SK-N-SH treated with all-trans-retinoic acid at 6 μM for 48 hours (cell line): ENCODE measurements at regions not wholly inside any gene's neighbourhood (a gene's known extent, or its start where the extent isn't known, plus 50 kb on each side); places are given as distances from the start of the nearest gene placed in this dataset.

Source experiments
- ATAC-seq: fragments of 200-7000 bp; cut with Tn5 transposase; 3 replicates; pipeline ENCODE4 v1.9.1; 2020; ENCODE audit warnings: mild to moderate bottlenecking, moderate library complexity
- ARNTL ChIP-seq: fragments of 450-650 bp; formaldehyde crosslinking; IDR thresholded peaks from 2 replicates; pipeline ENCODE4 v1.5.0; 2020; ENCODE audit warnings: low read depth, mild to moderate bottlenecking, moderate library complexity, borderline replicate concordance
- BACH2 ChIP-seq: fragments of 250-450 bp; sonication (Bioruptor Pico); IDR thresholded peaks from 2 replicates; pipeline ENCODE4 v1.9.0; 2021; ENCODE audit warnings: mild to moderate bottlenecking, borderline replicate concordance
- CSDC2 ChIP-seq: fragments of 250-450 bp; sonication (Bioruptor Pico); IDR thresholded peaks from 2 replicates; pipeline ENCODE4 v1.5.0; 2020; ENCODE audit warnings: mild to moderate bottlenecking, moderate library complexity
- ESRRG ChIP-seq: fragments of 250-450 bp; sonication (Bioruptor Pico); IDR thresholded peaks from 2 replicates; pipeline ENCODE4 v1.6.1; 2021; ENCODE audit warnings: mild to moderate bottlenecking
- GLIS3 ChIP-seq: fragments of 250-450 bp; sonication (Bioruptor Pico); IDR thresholded peaks from 2 replicates; pipeline ENCODE4 v1.5.0; 2020; ENCODE audit warnings: mild to moderate bottlenecking, moderate library complexity
- ISL1 ChIP-seq: fragments of 250-450 bp; sonication (Bioruptor Pico); IDR thresholded peaks from 2 replicates; pipeline ENCODE4 v2.1.2; 2022; ENCODE audit warnings: mild to moderate bottlenecking, moderate library complexity
- PPARA ChIP-seq: fragments of 250-450 bp; sonication (Bioruptor Pico); IDR thresholded peaks from 2 replicates; pipeline ENCODE4 v1.5.0; 2020; ENCODE audit warnings: mild to moderate bottlenecking, borderline replicate concordance
- RARB ChIP-seq: fragments of 250-450 bp; sonication (Bioruptor Pico); IDR thresholded peaks from 2 replicates; pipeline ENCODE4 v1.8.0; 2021; ENCODE audit warnings: mild to moderate bottlenecking, moderate library complexity
- SNAI2 ChIP-seq: fragments of 250-450 bp; sonication (Bioruptor Pico); IDR thresholded peaks from 2 replicates; pipeline ENCODE4 v1.5.0; 2020; ENCODE audit warnings: mild to moderate bottlenecking, moderate library complexity
- TCF4 ChIP-seq: fragments of 250-450 bp; sonication (Bioruptor Pico); IDR thresholded peaks from 2 replicates; pipeline ENCODE4 v1.8.0; 2021; ENCODE audit warnings: mild to moderate bottlenecking, moderate library complexity, borderline replicate concordance
- TOX ChIP-seq: fragments of 250-450 bp; sonication (Bioruptor Pico); IDR thresholded peaks from 2 replicates; pipeline ENCODE4 v1.8.0; 2021; ENCODE audit warnings: mild to moderate bottlenecking, moderate library complexity, borderline replicate concordance
- ZC3H10 ChIP-seq: fragments of 250-450 bp; sonication (Bioruptor Pico); IDR thresholded peaks from 2 replicates; pipeline ENCODE4 v1.5.1; 2021; ENCODE audit warnings: mild to moderate bottlenecking, moderate library complexity
- ZFP3 ChIP-seq: fragments of 250-450 bp; sonication (Bioruptor Pico); IDR thresholded peaks from 2 replicates; pipeline ENCODE4 v1.5.0; 2020; ENCODE audit warnings: mild to moderate bottlenecking, moderate library complexity
- ZFP30 ChIP-seq: fragments of 450-650 bp; formaldehyde crosslinking; IDR thresholded peaks from 2 replicates; pipeline ENCODE4 v1.5.0; 2022; ENCODE audit warnings: mild to moderate bottlenecking, moderate library complexity
- ZNF565 ChIP-seq: fragments of 450-650 bp; formaldehyde crosslinking; conservative IDR thresholded peaks from 2 replicates; pipeline ENCODE4 v1.5.0; 2020; ENCODE audit warnings: low read depth, mild to moderate bottlenecking, moderate library complexity
- ZNF70 ChIP-seq: fragments of 450-650 bp; formaldehyde crosslinking; IDR thresholded peaks from 2 replicates; pipeline ENCODE4 v1.5.0; 2020; ENCODE audit warnings: mild to moderate bottlenecking, moderate library complexity
- ZNF8 ChIP-seq: fragments of 450-650 bp; formaldehyde crosslinking; IDR thresholded peaks from 2 replicates; pipeline ENCODE4 v1.5.0; 2020; ENCODE audit warnings: mild to moderate bottlenecking, moderate library complexity
- TF ChIP-seq, protein P1 (sequence below): fragments of 250-450 bp; sonication (Bioruptor Pico); IDR thresholded peaks from 2 replicates; pipeline ENCODE4 v1.5.1; 2021; ENCODE audit warnings: mild to moderate bottlenecking, moderate library complexity
- TF ChIP-seq, protein P2 (sequence below): fragments of 250-450 bp; sonication (Bioruptor Pico); IDR thresholded peaks from 2 replicates; pipeline ENCODE4 v1.5.0; 2020; ENCODE audit warnings: mild to moderate bottlenecking, moderate library complexity
- TF ChIP-seq, protein P3 (sequence below): fragments of 250-450 bp; sonication (Bioruptor Pico); IDR thresholded peaks from 2 replicates; pipeline ENCODE4 v1.5.1; 2020; ENCODE audit warnings: low read depth, mild to moderate bottlenecking, moderate library complexity
- TF ChIP-seq, protein P4 (sequence below): fragments of 250-450 bp; sonication (Bioruptor Pico); IDR thresholded peaks from 2 replicates; pipeline ENCODE4 v1.8.0; 2021; ENCODE audit warnings: low read depth, mild to moderate bottlenecking, moderate library complexity, borderline replicate concordance
- TF ChIP-seq, protein P5 (sequence below): fragments of 250-450 bp; sonication (Bioruptor Pico); IDR thresholded peaks from 2 replicates; pipeline ENCODE4 v1.8.0; 2020; ENCODE audit warnings: mild to moderate bottlenecking, moderate library complexity, borderline replicate concordance

DNA sequence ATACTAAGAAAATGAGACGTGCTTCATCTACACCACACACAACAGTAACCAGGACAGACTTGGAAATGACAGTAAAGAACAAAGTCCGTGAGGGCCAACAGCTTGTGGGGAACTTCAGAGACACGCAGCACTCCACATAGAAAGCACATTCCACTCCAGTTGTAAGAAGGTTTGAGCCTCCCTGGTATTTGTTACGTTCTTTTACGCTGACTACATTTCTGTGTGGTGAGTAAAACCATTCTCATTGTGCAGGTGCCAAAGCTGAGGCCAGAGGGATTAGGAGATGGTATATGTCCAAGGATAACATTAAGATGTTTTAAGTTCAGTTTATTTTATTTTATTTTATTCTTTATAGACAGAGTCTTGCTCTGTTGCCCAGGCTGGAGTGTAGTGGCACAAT, 1189.9 kb downstream of the UQCRFS1 start:
- TF ChIP-seq, protein P1, sequence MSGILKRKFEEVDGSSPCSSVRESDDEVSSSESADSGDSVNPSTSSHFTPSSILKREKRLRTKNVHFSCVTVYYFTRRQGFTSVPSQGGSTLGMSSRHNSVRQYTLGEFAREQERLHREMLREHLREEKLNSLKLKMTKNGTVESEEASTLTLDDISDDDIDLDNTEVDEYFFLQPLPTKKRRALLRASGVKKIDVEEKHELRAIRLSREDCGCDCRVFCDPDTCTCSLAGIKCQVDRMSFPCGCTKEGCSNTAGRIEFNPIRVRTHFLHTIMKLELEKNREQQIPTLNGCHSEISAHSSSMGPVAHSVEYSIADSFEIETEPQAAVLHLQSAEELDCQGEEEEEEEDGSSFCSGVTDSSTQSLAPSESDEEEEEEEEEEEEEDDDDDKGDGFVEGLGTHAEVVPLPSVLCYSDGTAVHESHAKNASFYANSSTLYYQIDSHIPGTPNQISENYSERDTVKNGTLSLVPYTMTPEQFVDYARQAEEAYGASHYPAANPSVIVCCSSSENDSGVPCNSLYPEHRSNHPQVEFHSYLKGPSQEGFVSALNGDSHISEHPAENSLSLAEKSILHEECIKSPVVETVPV (CRISPR knock-in tag), result no peak
- TF ChIP-seq TCF4 (CRISPR knock-in tag), result no peak
- no peak for TF ChIP-seq BACH2 (CRISPR knock-in tag)
- no peak for TF ChIP-seq ARNTL (CRISPR knock-in tag)
- TF ChIP-seq, protein P2, sequence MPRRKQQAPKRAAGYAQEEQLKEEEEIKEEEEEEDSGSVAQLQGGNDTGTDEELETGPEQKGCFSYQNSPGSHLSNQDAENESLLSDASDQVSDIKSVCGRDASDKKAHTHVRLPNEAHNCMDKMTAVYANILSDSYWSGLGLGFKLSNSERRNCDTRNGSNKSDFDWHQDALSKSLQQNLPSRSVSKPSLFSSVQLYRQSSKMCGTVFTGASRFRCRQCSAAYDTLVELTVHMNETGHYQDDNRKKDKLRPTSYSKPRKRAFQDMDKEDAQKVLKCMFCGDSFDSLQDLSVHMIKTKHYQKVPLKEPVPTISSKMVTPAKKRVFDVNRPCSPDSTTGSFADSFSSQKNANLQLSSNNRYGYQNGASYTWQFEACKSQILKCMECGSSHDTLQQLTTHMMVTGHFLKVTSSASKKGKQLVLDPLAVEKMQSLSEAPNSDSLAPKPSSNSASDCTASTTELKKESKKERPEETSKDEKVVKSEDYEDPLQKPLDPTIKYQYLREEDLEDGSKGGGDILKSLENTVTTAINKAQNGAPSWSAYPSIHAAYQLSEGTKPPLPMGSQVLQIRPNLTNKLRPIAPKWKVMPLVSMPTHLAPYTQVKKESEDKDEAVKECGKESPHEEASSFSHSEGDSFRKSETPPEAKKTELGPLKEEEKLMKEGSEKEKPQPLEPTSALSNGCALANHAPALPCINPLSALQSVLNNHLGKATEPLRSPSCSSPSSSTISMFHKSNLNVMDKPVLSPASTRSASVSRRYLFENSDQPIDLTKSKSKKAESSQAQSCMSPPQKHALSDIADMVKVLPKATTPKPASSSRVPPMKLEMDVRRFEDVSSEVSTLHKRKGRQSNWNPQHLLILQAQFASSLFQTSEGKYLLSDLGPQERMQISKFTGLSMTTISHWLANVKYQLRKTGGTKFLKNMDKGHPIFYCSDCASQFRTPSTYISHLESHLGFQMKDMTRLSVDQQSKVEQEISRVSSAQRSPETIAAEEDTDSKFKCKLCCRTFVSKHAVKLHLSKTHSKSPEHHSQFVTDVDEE (CRISPR knock-in tag), result no peak
- TF ChIP-seq, protein P3, sequence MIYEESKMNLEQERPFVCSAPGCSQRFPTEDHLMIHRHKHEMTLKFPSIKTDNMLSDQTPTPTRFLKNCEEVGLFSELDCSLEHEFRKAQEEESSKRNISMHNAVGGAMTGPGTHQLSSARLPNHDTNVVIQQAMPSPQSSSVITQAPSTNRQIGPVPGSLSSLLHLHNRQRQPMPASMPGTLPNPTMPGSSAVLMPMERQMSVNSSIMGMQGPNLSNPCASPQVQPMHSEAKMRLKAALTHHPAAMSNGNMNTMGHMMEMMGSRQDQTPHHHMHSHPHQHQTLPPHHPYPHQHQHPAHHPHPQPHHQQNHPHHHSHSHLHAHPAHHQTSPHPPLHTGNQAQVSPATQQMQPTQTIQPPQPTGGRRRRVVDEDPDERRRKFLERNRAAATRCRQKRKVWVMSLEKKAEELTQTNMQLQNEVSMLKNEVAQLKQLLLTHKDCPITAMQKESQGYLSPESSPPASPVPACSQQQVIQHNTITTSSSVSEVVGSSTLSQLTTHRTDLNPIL (CRISPR knock-in tag), result no peak
- TF ChIP-seq SNAI2 (CRISPR knock-in tag), result no peak
- TF ChIP-seq GLIS3 (CRISPR knock-in tag), result no peak
- TF ChIP-seq ZNF565, result no peak
- TF ChIP-seq, protein P4, sequence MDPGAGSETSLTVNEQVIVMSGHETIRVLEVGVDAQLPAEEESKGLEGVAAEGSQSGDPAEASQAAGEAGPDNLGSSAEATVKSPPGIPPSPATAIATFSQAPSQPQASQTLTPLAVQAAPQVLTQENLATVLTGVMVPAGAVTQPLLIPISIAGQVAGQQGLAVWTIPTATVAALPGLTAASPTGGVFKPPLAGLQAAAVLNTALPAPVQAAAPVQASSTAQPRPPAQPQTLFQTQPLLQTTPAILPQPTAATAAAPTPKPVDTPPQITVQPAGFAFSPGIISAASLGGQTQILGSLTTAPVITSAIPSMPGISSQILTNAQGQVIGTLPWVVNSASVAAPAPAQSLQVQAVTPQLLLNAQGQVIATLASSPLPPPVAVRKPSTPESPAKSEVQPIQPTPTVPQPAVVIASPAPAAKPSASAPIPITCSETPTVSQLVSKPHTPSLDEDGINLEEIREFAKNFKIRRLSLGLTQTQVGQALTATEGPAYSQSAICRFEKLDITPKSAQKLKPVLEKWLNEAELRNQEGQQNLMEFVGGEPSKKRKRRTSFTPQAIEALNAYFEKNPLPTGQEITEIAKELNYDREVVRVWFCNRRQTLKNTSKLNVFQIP (CRISPR knock-in tag), result no peak
- no peak for TF ChIP-seq ESRRG (CRISPR knock-in tag)
- TF ChIP-seq ZC3H10 (CRISPR knock-in tag), result no peak
- TF ChIP-seq, protein P5, sequence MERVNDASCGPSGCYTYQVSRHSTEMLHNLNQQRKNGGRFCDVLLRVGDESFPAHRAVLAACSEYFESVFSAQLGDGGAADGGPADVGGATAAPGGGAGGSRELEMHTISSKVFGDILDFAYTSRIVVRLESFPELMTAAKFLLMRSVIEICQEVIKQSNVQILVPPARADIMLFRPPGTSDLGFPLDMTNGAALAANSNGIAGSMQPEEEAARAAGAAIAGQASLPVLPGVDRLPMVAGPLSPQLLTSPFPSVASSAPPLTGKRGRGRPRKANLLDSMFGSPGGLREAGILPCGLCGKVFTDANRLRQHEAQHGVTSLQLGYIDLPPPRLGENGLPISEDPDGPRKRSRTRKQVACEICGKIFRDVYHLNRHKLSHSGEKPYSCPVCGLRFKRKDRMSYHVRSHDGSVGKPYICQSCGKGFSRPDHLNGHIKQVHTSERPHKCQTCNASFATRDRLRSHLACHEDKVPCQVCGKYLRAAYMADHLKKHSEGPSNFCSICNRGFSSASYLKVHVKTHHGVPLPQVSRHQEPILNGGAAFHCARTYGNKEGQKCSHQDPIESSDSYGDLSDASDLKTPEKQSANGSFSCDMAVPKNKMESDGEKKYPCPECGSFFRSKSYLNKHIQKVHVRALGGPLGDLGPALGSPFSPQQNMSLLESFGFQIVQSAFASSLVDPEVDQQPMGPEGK (CRISPR knock-in tag), result no peak
- TF ChIP-seq ZNF70, result no peak
- no peak for TF ChIP-seq ZFP30 (CRISPR knock-in tag)
- TF ChIP-seq ISL1 (CRISPR knock-in tag), result no peak
- ATAC-seq, result no peak

DNA sequence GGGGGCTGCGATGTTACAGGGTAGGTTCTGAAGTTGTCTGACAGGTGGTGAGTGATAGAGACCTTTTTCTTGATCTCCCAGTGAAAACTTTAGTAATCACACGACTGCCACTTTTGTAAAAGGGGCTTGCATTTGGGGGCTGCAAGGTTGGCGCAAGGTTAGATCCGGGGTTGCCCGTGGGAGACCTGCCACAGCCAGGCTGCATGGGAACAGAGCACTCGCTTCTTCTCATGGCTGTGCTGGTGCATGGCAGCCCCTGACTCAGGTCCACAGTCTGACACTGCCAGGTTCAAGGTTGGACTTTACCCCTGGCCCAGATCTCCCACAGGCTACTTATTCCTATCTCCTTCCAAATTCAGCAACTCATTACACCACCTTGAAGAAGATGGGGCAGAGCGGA, 1190.4 kb downstream of the UQCRFS1 start:
- ATAC-seq, result no peak
- TF ChIP-seq, protein P5 (CRISPR knock-in tag), result no peak
- TF ChIP-seq RARB, result no peak
- TF ChIP-seq ZFP3 (CRISPR knock-in tag), result no peak
- TF ChIP-seq BACH2 (CRISPR knock-in tag), result no peak
- TF ChIP-seq ZC3H10 (CRISPR knock-in tag), result no peak
- no peak for TF ChIP-seq ISL1 (CRISPR knock-in tag)
- TF ChIP-seq, protein P1 (CRISPR knock-in tag), result no peak
- TF ChIP-seq CSDC2 (CRISPR knock-in tag), result no peak
- no peak for TF ChIP-seq GLIS3 (CRISPR knock-in tag)
- TF ChIP-seq SNAI2 (CRISPR knock-in tag), result no peak
- no peak for TF ChIP-seq TCF4 (CRISPR knock-in tag)
- TF ChIP-seq PPARA (CRISPR knock-in tag), result no peak
- no peak for TF ChIP-seq TOX
- TF ChIP-seq, protein P3 (CRISPR knock-in tag), result no peak
- TF ChIP-seq, protein P4 (CRISPR knock-in tag), result no peak
- no peak for TF ChIP-seq ZNF8 (CRISPR knock-in tag)
- TF ChIP-seq ZNF565, result no peak
- TF ChIP-seq ZNF70, result no peak
